ENCODE measurements at regions not wholly inside any gene's neighbourhood (a gene's known extent, or its start where the extent isn't known, plus 50 kb on each side); places are given as distances from the start of the nearest gene placed in this dataset.
A peak's percentile ranks its signal among the peaks of the same experiment; 100 is the strongest.

GRCh38 chr6:122048570-122048969 is 350.9 kb upstream of the HSF2 start:
- no peaks in the 10 kb centered on the region for H3K23me2 ChIP-seq (ENCODE audit: insufficient read length, low read depth, low read length, poor library complexity, severe bottlenecking)
- no peak overlapping the region for H4K91ac ChIP-seq (ENCODE audit: insufficient read length, low read depth, low read length)
- Mint-ChIP-seq H3K4me3 (no peak overlapping the region), H3K27ac (0 out of 7 replicates have a peak overlapping the region, but pooled peaks of 1 of the 3 experiments have one; percentile 36), H3K4me1 (peaks cover 2 to 3% of the 10 kb centered on the region in 2 experiments; a peak in 3 of 4 replicates), H3K9me3 (no peaks in the 10 kb centered on the region), H3K36me3 (ENCODE audit: insufficient read depth in 1 of 3, low read depth in 3 of 3) (no peaks in the 10 kb centered on the region), H3K27me3 (ENCODE audit: low read depth) (no peaks in the 10 kb centered on the region)
- H2BK120ac ChIP-seq (ENCODE audit: low read depth, low read length, poor library complexity, severe bottlenecking) = no peak overlapping the region
- H3K14ac ChIP-seq (ENCODE audit: insufficient read depth, low read length) = no peak overlapping the region
- no peak overlapping the region for H2BK20ac ChIP-seq (ENCODE audit: low read depth, low read length, poor library complexity, severe bottlenecking)
- no peak overlapping the region for H2AFZ ChIP-seq (ENCODE audit: low read length)
- no peak overlapping the region for H4K5ac ChIP-seq (ENCODE audit: insufficient read length, low read depth, low read length)
- no peaks in the 10 kb centered on the region for H3K27me3 ChIP-seq (ENCODE audit: insufficient read depth, low read length)
- no peak for DNase-seq
- no peak overlapping the region for H2AK5ac ChIP-seq (ENCODE audit: insufficient read length, low read length)
- no peak overlapping the region for H3K18ac ChIP-seq (ENCODE audit: insufficient read length, low read depth, low read length)
- no peak overlapping the region for H3K9ac ChIP-seq (ENCODE audit: extremely low read depth, insufficient read length, low read length)
- no peak overlapping the region for H3K27ac ChIP-seq (ENCODE audit: insufficient read length, low read depth, low read length)
- H3T11ph ChIP-seq (ENCODE audit: low read length) = no peak overlapping the region
- H3K79me2 ChIP-seq (ENCODE audit: insufficient read depth, low read length) = no peaks in the 10 kb centered on the region
- no peak overlapping the region for H3K23ac ChIP-seq (ENCODE audit: insufficient read length, low read depth, low read length)
- H4K20me1 ChIP-seq (ENCODE audit: control insufficient read depth, insufficient read depth, insufficient read length) = no peaks in the 10 kb centered on the region
- no peak overlapping the region for H3K4ac ChIP-seq (ENCODE audit: low read depth, low read length)
- WGBS (ENCODE audit: extremely low coverage, insufficient read length, low lambda C conversion rate) = no CpG with 5 or more reads among the region's 3 CpGs
- H3K9me3 ChIP-seq (ENCODE audit: control insufficient read depth, low read depth, low read length) = no peaks in the 10 kb centered on the region
- no peak for TF ChIP-seq CTCF (conservative IDR thresholded peaks at IDR 0.05)
- H2BK15ac ChIP-seq (ENCODE audit: low read depth, low read length) = no peak overlapping the region
- H3K4me1 ChIP-seq (ENCODE audit: insufficient read depth, low read length) = no peaks in the 10 kb centered on the region
- no peak overlapping the region for H3K4me2 ChIP-seq (ENCODE audit: insufficient read depth, insufficient read length, low read length)
- no peaks in the 10 kb centered on the region for H3K79me1 ChIP-seq (ENCODE audit: insufficient read depth, low read depth, low read length, poor library complexity, severe bottlenecking)
- no peak overlapping the region for H4K8ac ChIP-seq (replicated peaks; ENCODE audit: insufficient read length, low read depth, low read length)
- no peak overlapping the region for H2BK5ac ChIP-seq (ENCODE audit: insufficient read length, low read length)
- H2BK12ac ChIP-seq (ENCODE audit: insufficient read length, low read depth, low read length) = no peak overlapping the region
- H3K56ac ChIP-seq (ENCODE audit: insufficient read length, low read depth, low read length) = no peak overlapping the region

Data from H9 (cell line).